ENCODE measurements at regions not wholly inside any gene's neighbourhood (a gene's known extent, or its start where the extent isn't known, plus 50 kb on each side); places are given as distances from the start of the nearest gene placed in this dataset.
"Not testable (repeated sequence)": the region's sequence is repeated elsewhere in the genome, so short reads cannot be mapped to it uniquely, and the experiment has no call there.

GRCh38 chr15:81775779-81776178 is 270.0 kb downstream of the MEX3B start:
- TF ChIP-seq, protein P1, sequence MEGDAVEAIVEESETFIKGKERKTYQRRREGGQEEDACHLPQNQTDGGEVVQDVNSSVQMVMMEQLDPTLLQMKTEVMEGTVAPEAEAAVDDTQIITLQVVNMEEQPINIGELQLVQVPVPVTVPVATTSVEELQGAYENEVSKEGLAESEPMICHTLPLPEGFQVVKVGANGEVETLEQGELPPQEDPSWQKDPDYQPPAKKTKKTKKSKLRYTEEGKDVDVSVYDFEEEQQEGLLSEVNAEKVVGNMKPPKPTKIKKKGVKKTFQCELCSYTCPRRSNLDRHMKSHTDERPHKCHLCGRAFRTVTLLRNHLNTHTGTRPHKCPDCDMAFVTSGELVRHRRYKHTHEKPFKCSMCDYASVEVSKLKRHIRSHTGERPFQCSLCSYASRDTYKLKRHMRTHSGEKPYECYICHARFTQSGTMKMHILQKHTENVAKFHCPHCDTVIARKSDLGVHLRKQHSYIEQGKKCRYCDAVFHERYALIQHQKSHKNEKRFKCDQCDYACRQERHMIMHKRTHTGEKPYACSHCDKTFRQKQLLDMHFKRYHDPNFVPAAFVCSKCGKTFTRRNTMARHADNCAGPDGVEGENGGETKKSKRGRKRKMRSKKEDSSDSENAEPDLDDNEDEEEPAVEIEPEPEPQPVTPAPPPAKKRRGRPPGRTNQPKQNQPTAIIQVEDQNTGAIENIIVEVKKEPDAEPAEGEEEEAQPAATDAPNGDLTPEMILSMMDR (conservative IDR thresholded peaks at IDR 0.05; ENCODE audit: low read length): not testable (repeated sequence)
- not testable (repeated sequence) for TF ChIP-seq EZH2phosphoT487 (IDR thresholded peaks at IDR 0.05; ENCODE audit: borderline replicate concordance)

All from Loucy (cell line).